ENCODE measurements at regions not wholly inside any gene's neighbourhood (a gene's known extent, or its start where the extent isn't known, plus 50 kb on each side); places are given as distances from the start of the nearest gene placed in this dataset.

DNA sequence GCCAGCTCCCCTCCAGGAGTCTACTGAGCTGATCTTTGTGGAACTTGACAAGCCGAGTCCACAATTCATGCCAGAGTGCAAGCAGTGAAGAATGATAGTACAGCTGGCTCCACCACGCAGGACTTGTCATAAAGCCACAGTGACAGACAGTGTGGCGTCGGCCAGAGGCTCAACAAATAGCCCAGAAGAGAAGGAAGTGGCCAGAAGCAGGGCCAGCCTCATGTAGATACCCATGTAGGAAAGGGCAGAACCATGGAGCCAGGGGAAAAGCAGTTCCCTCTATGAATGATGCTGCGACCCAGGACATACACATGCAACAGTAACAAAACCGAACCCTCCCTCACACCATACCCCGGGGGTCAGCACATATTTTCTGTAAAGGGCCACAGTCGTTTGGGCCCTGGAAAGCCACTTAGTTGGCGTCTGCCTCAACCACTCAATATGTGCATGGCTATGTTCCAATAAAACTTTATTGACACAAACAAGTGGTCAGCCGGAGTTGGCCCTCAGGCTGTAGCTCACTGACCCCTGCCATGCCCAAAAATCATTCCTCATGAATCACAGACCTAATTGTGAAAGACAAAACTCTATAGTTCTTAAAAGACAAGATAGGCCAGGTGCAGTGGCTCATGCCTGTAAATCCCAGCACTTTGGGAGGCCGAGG, 161.4 kb downstream of the BRD1 start:
- TF ChIP-seq POLR2AphosphoS5 (IDR thresholded peaks at IDR 0.05; ENCODE audit: borderline replicate concordance, low read depth, low read length), result no peak
- no peak for TF ChIP-seq EZH2 (IDR thresholded peaks at IDR 0.05)
- TF ChIP-seq FOXP2 (optimal IDR thresholded peaks at IDR 0.05; ENCODE audit: control extremely low read depth, extremely low read length, insufficient read depth), result no peak
